Activated T-cell treated with anti-CD3 and anti-CD28 coated beads for 4 hours (primary cell): ENCODE measurements at regions not wholly inside any gene's neighbourhood (a gene's known extent, or its start where the extent isn't known, plus 50 kb on each side); places are given as distances from the start of the nearest gene placed in this dataset.
"Not testable (repeated sequence)": the region's sequence is repeated elsewhere in the genome, so short reads cannot be mapped to it uniquely, and the experiment has no call there.

Experiments used
- DNase-seq: peaks from one replicate; pipeline ENCODE4 v3.0.0-alpha.2; 2020

- DNase-seq, result no peak
Measured at GRCh38 chr20:29427201-29428060, 1830.0 kb upstream of the DEFB115 start.

- no peak for DNase-seq
Measured at GRCh38 chr20:29430531-29430930, 1826.9 kb upstream of the DEFB115 start.

GRCh38 chr20:29440721-29441120 lies 1816.7 kb upstream of the DEFB115 start:
- not testable (repeated sequence) for DNase-seq

- not testable (repeated sequence) for DNase-seq
Measured at GRCh38 chr20:29443206-29443781, 1814.2 kb upstream of the DEFB115 start.

DNA sequence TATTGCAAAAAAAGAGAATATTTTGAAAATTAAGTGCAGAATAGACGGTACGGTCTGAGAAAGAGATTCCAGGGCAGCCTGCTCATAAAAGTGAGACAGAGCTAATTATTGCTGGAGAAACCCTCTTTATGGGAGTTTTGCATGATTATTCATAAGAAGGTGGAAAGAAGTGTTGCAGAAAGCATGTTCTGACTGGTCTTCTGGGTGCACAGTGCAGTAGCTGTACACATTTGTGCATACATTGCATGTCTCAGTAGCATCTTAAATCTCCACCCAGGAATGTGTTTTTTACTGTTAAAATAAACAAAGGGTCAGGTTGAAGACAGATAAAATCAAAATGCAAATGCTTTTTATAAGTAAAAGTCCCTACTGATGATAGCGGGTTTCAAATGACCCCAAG lies 1813.6 kb upstream of the DEFB115 start:
- DNase-seq, result no peak

- DNase-seq, result not testable (repeated sequence)
Measured at GRCh38 chr20:29445050-29445907, 1812.2 kb upstream of the DEFB115 start.

DNA sequence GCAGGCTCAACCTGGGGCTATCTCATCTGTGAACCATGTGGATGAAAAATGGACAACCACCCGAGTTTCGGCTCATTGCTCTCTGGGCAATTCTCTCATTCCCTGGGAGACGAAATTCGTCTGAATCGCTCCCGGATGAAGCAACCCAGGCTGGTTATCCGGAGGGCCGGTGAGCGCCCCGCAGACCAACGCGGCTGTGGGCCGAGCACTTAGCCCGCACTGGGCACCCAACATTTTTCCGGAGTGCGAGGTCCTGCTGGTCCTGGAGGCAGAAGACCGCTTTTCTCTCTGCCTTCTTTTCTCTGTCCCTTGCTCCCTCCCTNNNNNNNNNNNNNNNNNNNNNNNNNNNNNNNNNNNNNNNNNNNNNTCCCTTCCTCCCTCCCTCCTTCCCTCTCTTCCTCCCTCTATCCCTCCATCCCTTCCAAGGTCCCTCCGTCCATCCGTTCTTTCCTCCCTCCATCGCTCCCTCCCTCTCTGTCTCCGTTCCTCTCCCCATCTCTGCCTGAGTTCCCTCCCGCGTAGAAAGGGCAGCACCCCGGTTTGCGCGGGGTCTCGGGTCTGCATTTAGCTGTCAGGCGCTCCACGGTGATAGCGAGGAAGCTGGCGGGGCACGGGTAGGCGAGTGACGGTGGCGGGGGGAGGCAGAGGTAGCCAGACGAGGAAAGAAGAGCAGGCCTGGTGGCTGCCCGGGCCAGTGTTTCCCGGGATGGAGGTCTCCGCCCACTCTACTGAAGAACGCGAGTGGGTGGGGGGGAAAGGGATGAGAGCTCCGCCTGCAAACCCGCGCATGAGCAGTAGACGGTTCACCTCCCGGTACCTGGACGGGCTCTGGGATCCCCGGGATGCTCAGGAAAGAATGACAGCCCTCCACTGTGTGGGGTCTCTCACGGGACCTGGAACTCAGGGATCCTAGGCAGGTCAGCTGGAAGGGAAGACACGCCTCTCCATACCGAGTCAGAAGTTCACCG lies 1809.7 kb upstream of the DEFB115 start:
- DNase-seq, result not testable (repeated sequence)

DNA sequence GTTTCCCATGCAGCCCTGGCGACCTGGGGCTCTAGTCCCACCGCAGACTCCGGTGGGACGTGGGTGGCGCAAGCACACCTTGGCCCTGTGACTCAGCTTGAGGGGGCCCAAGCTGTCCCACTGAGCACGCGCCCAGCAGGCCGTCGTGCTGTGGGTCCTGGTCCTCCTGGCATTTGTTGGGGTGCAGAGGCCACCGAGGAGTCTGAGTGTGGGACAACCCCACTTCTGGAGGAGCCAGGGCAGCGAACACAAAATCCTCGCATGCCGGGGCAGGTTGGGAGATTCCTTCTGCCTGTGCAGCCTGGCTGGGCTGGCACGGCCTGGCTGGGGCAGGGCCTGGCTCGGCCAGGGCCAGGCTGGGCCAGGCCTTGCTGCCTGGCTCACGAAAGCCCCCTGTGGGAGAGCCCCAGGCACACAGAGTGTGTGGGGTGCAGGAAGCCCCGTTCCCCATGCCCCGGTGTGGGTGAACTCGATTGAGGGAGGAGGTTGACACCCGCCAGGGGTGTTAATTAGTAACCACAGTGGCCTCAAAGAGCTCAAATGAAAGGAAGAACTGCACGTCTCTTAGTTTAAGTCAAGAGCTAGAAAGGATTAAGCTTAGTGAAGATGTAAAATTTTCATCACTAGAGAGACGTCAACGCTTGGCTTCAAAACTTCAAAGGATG lies 1808.5 kb upstream of the DEFB115 start:
- DNase-seq, result no peak

DNA sequence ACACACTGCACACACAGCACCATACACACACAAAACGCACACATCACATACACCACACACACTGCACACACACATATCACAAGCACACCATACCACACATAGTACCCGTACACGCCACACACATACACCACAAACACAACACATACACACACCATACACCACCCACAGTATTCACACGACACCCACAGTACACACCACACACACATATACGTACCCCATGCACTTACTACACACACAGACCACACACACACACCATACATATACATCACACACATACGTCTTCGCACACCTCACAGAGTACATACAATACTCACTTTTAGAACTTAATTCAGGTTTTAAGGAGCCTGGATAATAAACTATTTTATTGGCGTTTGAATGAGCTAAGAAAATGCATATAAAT lies 1805.3 kb upstream of the DEFB115 start:
- DNase-seq, result no peak

- DNase-seq, result not testable (repeated sequence)
Measured at GRCh38 chr20:29456987-29457693, 1800.3 kb upstream of the DEFB115 start.

- no peak for DNase-seq
Measured at GRCh38 chr20:29472606-29473005, 1784.9 kb upstream of the DEFB115 start.

- DNase-seq, result not testable (repeated sequence)
Measured at GRCh38 chr20:29492840-29493239, 1764.6 kb upstream of the DEFB115 start.

DNA sequence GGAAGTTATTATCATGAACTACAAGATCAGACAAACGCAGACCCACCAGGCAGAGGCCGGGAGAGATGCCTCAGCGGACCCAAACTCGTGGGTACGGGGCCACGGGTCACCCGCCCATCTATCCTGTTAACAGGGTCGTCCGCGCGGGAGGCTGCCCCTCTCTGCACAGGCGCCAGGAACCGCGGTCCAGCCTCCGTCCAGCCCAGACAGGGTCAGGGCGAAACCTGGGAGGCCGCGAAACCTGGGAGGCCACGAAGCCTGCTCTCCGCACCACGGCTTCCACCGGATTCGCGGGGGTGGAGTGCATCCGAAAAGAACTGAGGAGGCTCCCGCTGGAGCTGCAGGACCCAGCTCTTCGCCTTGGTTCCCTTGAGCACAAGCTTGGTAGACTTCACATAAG lies 1760.7 kb upstream of the DEFB115 start:
- not testable (repeated sequence) for DNase-seq

GRCh38 chr20:29497261-29497671 lies 1760.2 kb upstream of the DEFB115 start:
- no peak for DNase-seq

GRCh38 chr20:29497684-29498083 lies 1759.8 kb upstream of the DEFB115 start:
- not testable (repeated sequence) for DNase-seq

- DNase-seq, result not testable (repeated sequence)
Measured at GRCh38 chr20:29500738-29501137, 1756.7 kb upstream of the DEFB115 start.

DNA sequence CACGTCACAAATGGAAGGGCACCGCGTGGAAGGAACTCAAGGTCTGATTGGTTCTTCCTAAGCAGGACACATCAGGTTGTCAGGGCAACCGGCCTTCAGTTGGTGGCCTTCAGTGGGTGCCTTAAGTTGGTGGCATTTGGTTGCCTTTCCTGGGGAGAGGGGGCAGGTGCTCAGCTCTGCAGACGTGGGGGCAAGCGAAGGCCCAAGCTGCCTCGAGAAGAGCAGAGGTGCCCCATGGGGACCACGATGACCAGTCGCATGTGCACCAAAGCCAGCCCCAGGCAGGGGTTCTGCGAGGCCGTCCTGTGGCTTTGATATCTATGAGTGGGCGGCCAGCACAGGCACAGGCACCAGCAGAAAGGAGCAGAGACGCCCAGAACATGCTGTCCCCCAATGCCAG lies 1742.8 kb upstream of the DEFB115 start:
- DNase-seq, result not testable (repeated sequence)

- DNase-seq, result not testable (repeated sequence)
Measured at GRCh38 chr20:29516847-29517246, 1740.6 kb upstream of the DEFB115 start.

DNA sequence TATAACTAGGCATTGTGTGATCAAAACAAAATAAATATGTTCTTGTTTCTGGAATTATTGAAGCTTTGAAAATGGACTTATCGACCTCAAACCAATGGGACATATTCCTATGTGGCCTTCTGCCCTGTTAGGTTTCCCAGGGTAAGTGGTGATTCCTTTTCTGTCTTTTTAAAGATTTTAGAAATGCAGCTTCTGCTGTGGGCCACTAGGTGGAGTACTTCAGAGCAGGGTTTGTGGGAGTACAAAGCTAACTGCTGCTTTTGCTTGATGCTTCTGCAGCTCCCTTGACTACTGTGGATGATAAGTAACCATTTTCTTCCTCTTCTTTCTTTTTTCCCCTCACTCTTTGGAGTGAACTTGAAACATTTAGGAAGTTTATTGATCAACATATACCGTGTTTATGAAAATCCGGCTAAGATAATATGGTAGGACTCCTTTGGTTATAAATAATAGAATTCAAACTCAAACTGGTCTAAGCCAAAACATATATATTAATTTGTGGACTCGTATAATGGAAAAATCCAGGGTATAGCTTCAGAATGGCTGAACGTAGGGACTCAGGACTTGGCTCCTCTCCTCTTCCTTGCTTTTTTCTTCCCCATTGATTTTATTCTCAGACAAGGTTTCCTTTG lies 1737.7 kb upstream of the DEFB115 start:
- DNase-seq, result not testable (repeated sequence)

DNA sequence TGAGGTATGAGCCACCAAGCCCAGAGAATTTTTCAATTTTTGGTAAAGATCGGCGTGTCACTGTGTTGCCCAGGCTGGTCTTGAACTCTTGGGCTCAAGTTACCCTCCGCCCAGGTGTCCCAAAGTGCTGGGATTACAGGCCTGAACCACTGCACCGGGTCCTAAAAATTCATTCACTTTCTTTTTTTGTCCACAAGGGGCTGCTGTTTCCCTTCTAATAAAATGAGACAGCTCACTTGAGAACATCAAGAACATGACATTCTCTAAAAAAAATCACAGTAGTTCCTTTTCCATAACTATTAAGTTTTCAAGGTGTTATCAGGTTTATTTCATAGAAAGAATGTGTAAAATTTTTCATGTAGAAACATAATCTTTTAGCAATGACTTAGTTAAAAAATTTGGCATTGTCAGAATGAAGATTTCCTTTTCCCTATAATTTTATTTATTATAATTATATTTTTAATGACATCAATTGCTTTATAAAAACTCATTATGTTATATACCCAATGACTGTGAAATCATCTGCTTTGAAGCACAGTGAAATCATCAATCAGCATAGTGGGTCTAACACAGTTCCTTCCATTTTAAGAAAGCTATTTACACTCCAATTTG lies 1723.8 kb upstream of the DEFB115 start:
- DNase-seq, result not testable (repeated sequence)
